ENCODE measurements at regions not wholly inside any gene's neighbourhood (a gene's known extent, or its start where the extent isn't known, plus 50 kb on each side); places are given as distances from the start of the nearest gene placed in this dataset.

GRCh38 chr6:165915022-165915770, 252.2 kb upstream of the PDE10A start:
- TF ChIP-seq CTCF (conservative IDR thresholded peaks at IDR 0.05), result no peak
- TF ChIP-seq ZFX (IDR thresholded peaks at IDR 0.05), result no peak
